IMR-90 (cell line): ENCODE measurements at regions not wholly inside any gene's neighbourhood (a gene's known extent, or its start where the extent isn't known, plus 50 kb on each side); places are given as distances from the start of the nearest gene placed in this dataset.

Source experiments
- ATAC-seq: fragments of 200-7000 bp; cut with Tn5 transposase; 2 replicates; pipeline ENCODE4 v1.9.1; 2020; ENCODE audit warnings: low read depth, mild to moderate bottlenecking, moderate library complexity
- BruUV-seq: library from RNA; stranded (reverse); fragments of 400-500 nt; replicated peaks from 2 replicates; lab custom pipeline; 2021; lab: Mats Ljungman, UMichigan
- CTCF ChIA-PET: fragments of 300-600 bp; formaldehyde crosslinking; extraction: SDS; loops from one replicate; lab custom pipeline; 2021; ENCODE audit warnings: antibody characterized with exemption; lab: Yijun Ruan, JAX
- POLR2A ChIA-PET: fragments of 300-600 bp; sonication (Branson Sonifier 250); formaldehyde crosslinking; loops from one replicate; lab custom pipeline; 2022; ENCODE audit warnings: antibody characterized with exemption; ENCODE audit not compliant: unreplicated experiment; lab: Charles Lee
- DNase-seq: peaks from one replicate; pipeline ENCODE4 v3.0.0; 2013
- H2AFZ ChIP-seq: replicated peaks from 2 replicates; pipeline ENCODE3; 2013; ENCODE audit warnings: low read length, mild to moderate bottlenecking; ENCODE audit not compliant: poor library complexity
- H2AK5ac ChIP-seq: 2 replicates; pipeline ENCODE4 v1.6.1; 2013; ENCODE audit warnings: low read depth, low read length, inconsistent platforms
- H2AK9ac ChIP-seq: replicated peaks from 2 replicates; pipeline ENCODE3; 2013; ENCODE audit warnings: mild to moderate bottlenecking, low read depth, low read length, moderate library complexity; ENCODE audit not compliant: poor library complexity
- H2BK120ac ChIP-seq: 2 replicates; pipeline ENCODE4 v1.6.1; 2013; ENCODE audit warnings: low read depth, low read length, inconsistent platforms
- H2BK15ac ChIP-seq: 3 replicates; pipeline ENCODE4 v1.6.1; 2013; ENCODE audit warnings: low read depth, low read length, inconsistent platforms
- H2BK20ac ChIP-seq: 2 replicates; pipeline ENCODE4 v1.6.1; 2013; ENCODE audit warnings: low read depth, mild to moderate bottlenecking, inconsistent platforms, low read length, moderate library complexity
- H2BK5ac ChIP-seq: 2 replicates; pipeline ENCODE4 v1.6.1; 2013; ENCODE audit warnings: mild to moderate bottlenecking, low read depth, low read length, inconsistent platforms; ENCODE audit not compliant: poor library complexity, severe bottlenecking
- H3K14ac ChIP-seq: replicated peaks from 2 replicates; pipeline ENCODE4 v1.6.1; 2013; ENCODE audit warnings: low read depth, low read length, inconsistent platforms
- H3K18ac ChIP-seq: 2 replicates; pipeline ENCODE4 v1.6.1; 2013; ENCODE audit warnings: low read depth, low read length, control low read depth
- H3K23ac ChIP-seq: 2 replicates; pipeline ENCODE4 v1.6.1; 2013; ENCODE audit warnings: low read depth, low read length, inconsistent platforms
- H3K27ac ChIP-seq: 2 replicates; pipeline ENCODE4 v1.5.1; 2013; ENCODE audit warnings: mild to moderate bottlenecking, control low read depth, low read length; ENCODE audit not compliant: insufficient read depth
- H3K27me3 ChIP-seq: 2 replicates; pipeline ENCODE4 v1.6.1; 2013; ENCODE audit warnings: low read length; ENCODE audit not compliant: control insufficient read depth, insufficient read depth
- H3K36me3 ChIP-seq: 2 replicates; pipeline ENCODE4 v1.6.1; 2013; ENCODE audit warnings: low read length, mixed read lengths; ENCODE audit not compliant: control insufficient read depth, insufficient read depth
- H3K4ac ChIP-seq: 2 replicates; pipeline ENCODE4 v1.6.1; 2013; ENCODE audit warnings: low read depth, low read length, inconsistent platforms
- H3K4me1 ChIP-seq: 2 replicates; pipeline ENCODE4 v1.6.1; 2013; ENCODE audit warnings: low read length, mixed read lengths; ENCODE audit not compliant: control insufficient read depth, insufficient read depth
- H3K4me2 ChIP-seq: 2 replicates; pipeline ENCODE4 v1.6.1; 2013; ENCODE audit warnings: low read depth, mild to moderate bottlenecking, control low read depth, low read length, moderate library complexity
- H3K4me3 ChIP-seq: 2 replicates; pipeline ENCODE4 v1.5.1; 2013; ENCODE audit warnings: low read depth, mild to moderate bottlenecking, control low read depth, low read length, moderate library complexity; ENCODE audit not compliant: insufficient read depth
- H3K56ac ChIP-seq: 2 replicates; pipeline ENCODE4 v1.6.1; 2013; ENCODE audit warnings: low read length, inconsistent platforms; ENCODE audit not compliant: insufficient read depth; ENCODE audit errors: extremely low read depth
- H3K79me1 ChIP-seq, 2 experiments: 2 replicates each; pipeline ENCODE4 v1.6.1; 2013; ENCODE audit warnings: low read length in 2 of 2, inconsistent platforms in 1 of 2, low read depth in 1 of 2
- H3K9ac ChIP-seq: 2 replicates; pipeline ENCODE4 v1.6.1; 2013; ENCODE audit warnings: low read depth, low read length, control low read depth
- H3K9me1 ChIP-seq: 2 replicates; pipeline ENCODE4 v1.6.1; 2013; ENCODE audit warnings: low read length, inconsistent platforms; ENCODE audit not compliant: insufficient read depth
- H3K9me3 ChIP-seq: 2 replicates; pipeline ENCODE4 v1.6.1; 2013; ENCODE audit warnings: low read length; ENCODE audit not compliant: control insufficient read depth, insufficient read depth
- H4K20me1 ChIP-seq: 2 replicates; pipeline ENCODE4 v1.6.1; 2013; ENCODE audit warnings: low read length, inconsistent platforms; ENCODE audit not compliant: insufficient read depth
- H4K5ac ChIP-seq: 2 replicates; pipeline ENCODE4 v1.6.1; 2013; ENCODE audit warnings: mild to moderate bottlenecking, low read depth, low read length, control low read depth
- H4K8ac ChIP-seq, 2 experiments: 2 replicates each; pipeline ENCODE4 v1.6.1; 2013; ENCODE audit warnings: low read depth in 2 of 2, low read length in 2 of 2, control low read depth in 1 of 2, inconsistent platforms in 1 of 2
- H4K91ac ChIP-seq: 2 replicates; pipeline ENCODE4 v1.6.1; 2013; ENCODE audit warnings: low read depth, low read length, inconsistent platforms; ENCODE audit not compliant: insufficient read depth
- BHLHE40 ChIP-seq: fragments of 150-350 bp; IDR thresholded peaks from 2 replicates; pipeline ENCODE4 v1.6.1; 2016; ENCODE audit warnings: mild to moderate bottlenecking, low read depth, low read length
- CEBPB ChIP-seq: IDR thresholded peaks from 2 replicates; pipeline ENCODE4 v1.6.1; 2012; ENCODE audit warnings: low read depth, low read length, improper control_type of control experiment
- CHD1 ChIP-seq: IDR thresholded peaks from 2 replicates; pipeline ENCODE4 v1.6.1; 2012; ENCODE audit warnings: low read depth, low read length, improper control_type of control experiment
- ELK1 ChIP-seq: fragments of 150-350 bp; IDR thresholded peaks from 2 replicates; pipeline ENCODE4 v1.6.1; 2016; ENCODE audit warnings: low read depth, mild to moderate bottlenecking, low read length, moderate library complexity, borderline replicate concordance
- FOS ChIP-seq: fragments of 150-350 bp; IDR thresholded peaks from 2 replicates; pipeline ENCODE4 v1.6.1; 2016; ENCODE audit warnings: low read depth, low read length
- MAFK ChIP-seq: IDR thresholded peaks from 2 replicates; pipeline ENCODE4 v1.6.1; 2012; ENCODE audit warnings: low read depth, low read length, improper control_type of control experiment
- MAZ ChIP-seq: IDR thresholded peaks from 2 replicates; pipeline ENCODE4 v1.6.1; 2012; ENCODE audit warnings: low read depth, mild to moderate bottlenecking, low read length, improper control_type of control experiment, moderate library complexity, borderline replicate concordance
- MXI1 ChIP-seq: IDR thresholded peaks from 2 replicates; pipeline ENCODE4 v1.6.1; 2012; ENCODE audit warnings: low read depth, mild to moderate bottlenecking, low read length, moderate library complexity, borderline replicate concordance
- NFE2L2 ChIP-seq: fragments of 150-350 bp; IDR thresholded peaks from 2 replicates; pipeline ENCODE4 v1.6.1; 2016; ENCODE audit warnings: low read depth, mild to moderate bottlenecking, low read length
- POLR2A ChIP-seq: IDR thresholded peaks from 2 replicates; pipeline ENCODE4 v1.6.1; 2012; ENCODE audit warnings: mild to moderate bottlenecking, low read depth, low read length
- RAD21 ChIP-seq: IDR thresholded peaks from 2 replicates; pipeline ENCODE4 v1.6.1; 2012; ENCODE audit warnings: low read length, improper control_type of control experiment
- RCOR1 ChIP-seq: IDR thresholded peaks from 2 replicates; pipeline ENCODE4 v1.6.1; 2012; ENCODE audit warnings: mild to moderate bottlenecking, low read length, improper control_type of control experiment; ENCODE audit not compliant: insufficient replicate concordance
- RFX5 ChIP-seq: IDR thresholded peaks from 2 replicates; pipeline ENCODE4 v1.8.0; 2012; ENCODE audit warnings: low read depth, mild to moderate bottlenecking, low read length, moderate library complexity
- SMC3 ChIP-seq: fragments of 150-350 bp; IDR thresholded peaks from 2 replicates; pipeline ENCODE4 v1.6.1; 2016; ENCODE audit warnings: low read depth, mild to moderate bottlenecking, antibody characterized with exemption, low read length, moderate library complexity
- WGBS, 2 experiments: methylation state at CpG; one replicate each; pipeline versions ENCODE4 v1.1.5 to v1.1.7; 2013; ENCODE audit warnings: missing lambda C conversion rate in 2 of 2; ENCODE audit not compliant: insufficient read length in 1 of 2; ENCODE audit errors: extremely low coverage in 2 of 2; 5-methylcytosine and 5-hydroxymethylcytosine counted together
- dilution Hi-C: fragments of 300-500 bp; cut with HindIII; formaldehyde crosslinking; loops from one replicate; pipeline ENCODE4 v1.14.3; 2018; ENCODE audit warnings: low sequenced_read_pairs; ENCODE audit not compliant: unreplicated experiment
- in situ Hi-C: fragments of 300-500 bp; cut with MboI; formaldehyde crosslinking; loops from 3 replicates; pipeline ENCODE4 v1.14.3; 2019; ENCODE audit warnings: low sequenced_read_pairs, inconsistent platforms, mixed read lengths
- intact Hi-C: fragments of 100-400 bp; cut with micrococcal nuclease; formaldehyde crosslinking; loops from 2 replicates; pipeline ENCODE4 v1.10.0; 2022
- TF ChIP-seq, protein P1 (sequence below): conservative IDR thresholded peaks from 2 replicates; pipeline ENCODE4 v1.5.1; 2012; ENCODE audit warnings: mild to moderate bottlenecking, low read depth, low read length, improper control_type of control experiment
- TF ChIP-seq, protein P2 (sequence below): fragments of 150-350 bp; IDR thresholded peaks from 2 replicates; pipeline ENCODE4 v1.6.1; 2017; ENCODE audit warnings: mild to moderate bottlenecking, antibody characterized with exemption, low read length, low read depth

- ATAC-seq (no peak), DNase-seq (no peak)
- intact Hi-C loops (loop anchor here (10.0 kb wide), 1 partner anchor 235 kb away; no protein-coding TSS in a partner anchor), in situ Hi-C loops (no loop called here), dilution Hi-C loops (no loop called here)
- H3K4ac ChIP-seq = no peak overlapping the region
- H2BK15ac ChIP-seq = no peak overlapping the region
- H3K18ac ChIP-seq = no peak overlapping the region
- H2AK5ac ChIP-seq = no peak overlapping the region
- H4K20me1 ChIP-seq = no peaks in the 10 kb centered on the region
- H3K56ac ChIP-seq = no peak overlapping the region
- H3K27ac ChIP-seq = no peak overlapping the region
- BruUV-seq = no TSS peak
- no peaks in the 10 kb centered on the region for H3K4me1 ChIP-seq
- no peak overlapping the region for H3K23ac ChIP-seq
- no peak overlapping the region for H2BK20ac ChIP-seq
- no peak overlapping the region for H4K8ac ChIP-seq
- no peak overlapping the region for H3K4me2 ChIP-seq
- H3K9ac ChIP-seq = no peak overlapping the region
- H3K9me3 ChIP-seq = no peaks in the 10 kb centered on the region
- H3K14ac ChIP-seq = no peak overlapping the region
- no peak overlapping the region for H2BK5ac ChIP-seq
- no peaks in the 10 kb centered on the region for H3K36me3 ChIP-seq
- ChIA-PET POLR2A (no interaction called here), CTCF (no interaction called here)
- WGBS, 2 experiments = no CpG with 5 or more reads among the region's 3 CpGs
- H4K5ac ChIP-seq = no peak overlapping the region
- H2AFZ ChIP-seq = no peak overlapping the region
- TF ChIP-seq BHLHE40 (no peak), CEBPB (no peak), SMC3 (no peak), NFE2L2 (no peak), RAD21 (no peak), ELK1 (no peak), MAZ (no peak), CHD1 (no peak), FOS (no peak), RFX5 (no peak), RCOR1 (no peak), MAFK (no peak), MXI1 (no peak), POLR2A (no peak)
- TF ChIP-seq, protein P1, sequence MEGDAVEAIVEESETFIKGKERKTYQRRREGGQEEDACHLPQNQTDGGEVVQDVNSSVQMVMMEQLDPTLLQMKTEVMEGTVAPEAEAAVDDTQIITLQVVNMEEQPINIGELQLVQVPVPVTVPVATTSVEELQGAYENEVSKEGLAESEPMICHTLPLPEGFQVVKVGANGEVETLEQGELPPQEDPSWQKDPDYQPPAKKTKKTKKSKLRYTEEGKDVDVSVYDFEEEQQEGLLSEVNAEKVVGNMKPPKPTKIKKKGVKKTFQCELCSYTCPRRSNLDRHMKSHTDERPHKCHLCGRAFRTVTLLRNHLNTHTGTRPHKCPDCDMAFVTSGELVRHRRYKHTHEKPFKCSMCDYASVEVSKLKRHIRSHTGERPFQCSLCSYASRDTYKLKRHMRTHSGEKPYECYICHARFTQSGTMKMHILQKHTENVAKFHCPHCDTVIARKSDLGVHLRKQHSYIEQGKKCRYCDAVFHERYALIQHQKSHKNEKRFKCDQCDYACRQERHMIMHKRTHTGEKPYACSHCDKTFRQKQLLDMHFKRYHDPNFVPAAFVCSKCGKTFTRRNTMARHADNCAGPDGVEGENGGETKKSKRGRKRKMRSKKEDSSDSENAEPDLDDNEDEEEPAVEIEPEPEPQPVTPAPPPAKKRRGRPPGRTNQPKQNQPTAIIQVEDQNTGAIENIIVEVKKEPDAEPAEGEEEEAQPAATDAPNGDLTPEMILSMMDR = no peak
- TF ChIP-seq, protein P2, sequence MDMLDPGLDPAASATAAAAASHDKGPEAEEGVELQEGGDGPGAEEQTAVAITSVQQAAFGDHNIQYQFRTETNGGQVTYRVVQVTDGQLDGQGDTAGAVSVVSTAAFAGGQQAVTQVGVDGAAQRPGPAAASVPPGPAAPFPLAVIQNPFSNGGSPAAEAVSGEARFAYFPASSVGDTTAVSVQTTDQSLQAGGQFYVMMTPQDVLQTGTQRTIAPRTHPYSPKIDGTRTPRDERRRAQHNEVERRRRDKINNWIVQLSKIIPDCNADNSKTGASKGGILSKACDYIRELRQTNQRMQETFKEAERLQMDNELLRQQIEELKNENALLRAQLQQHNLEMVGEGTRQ = no peak
- no peak overlapping the region for H3K4me3 ChIP-seq
- no peak overlapping the region for H2AK9ac ChIP-seq
- H3K79me1 ChIP-seq = no peaks in the 10 kb centered on the region
- H4K91ac ChIP-seq = no peak overlapping the region
- no peak overlapping the region for H2BK120ac ChIP-seq
- H3K9me1 ChIP-seq = no peaks in the 10 kb centered on the region
- H3K27me3 ChIP-seq = no peaks in the 10 kb centered on the region
These were observed 680.5 kb downstream of the PTPRC start for GRCh38 chr1:199319341-199319740.
